Hematopoietic multipotent progenitor cell treated with erythropoietin and hydrocortisone succinate and interleukin-3 and kit ligand, for 15 days (in vitro differentiated cells): ENCODE measurements at regions not wholly inside any gene's neighbourhood (a gene's known extent, or its start where the extent isn't known, plus 50 kb on each side); places are given as distances from the start of the nearest gene placed in this dataset.

Source experiments
- DNase-seq: peaks from one replicate; pipeline ENCODE4 v3.0.0-alpha.2; 2015; ENCODE audit warnings: low spot score

GRCh38 chr10:21205328-21205727 lies 308.2 kb upstream of the NEBL start:
- DNase-seq, result no peak

DNA sequence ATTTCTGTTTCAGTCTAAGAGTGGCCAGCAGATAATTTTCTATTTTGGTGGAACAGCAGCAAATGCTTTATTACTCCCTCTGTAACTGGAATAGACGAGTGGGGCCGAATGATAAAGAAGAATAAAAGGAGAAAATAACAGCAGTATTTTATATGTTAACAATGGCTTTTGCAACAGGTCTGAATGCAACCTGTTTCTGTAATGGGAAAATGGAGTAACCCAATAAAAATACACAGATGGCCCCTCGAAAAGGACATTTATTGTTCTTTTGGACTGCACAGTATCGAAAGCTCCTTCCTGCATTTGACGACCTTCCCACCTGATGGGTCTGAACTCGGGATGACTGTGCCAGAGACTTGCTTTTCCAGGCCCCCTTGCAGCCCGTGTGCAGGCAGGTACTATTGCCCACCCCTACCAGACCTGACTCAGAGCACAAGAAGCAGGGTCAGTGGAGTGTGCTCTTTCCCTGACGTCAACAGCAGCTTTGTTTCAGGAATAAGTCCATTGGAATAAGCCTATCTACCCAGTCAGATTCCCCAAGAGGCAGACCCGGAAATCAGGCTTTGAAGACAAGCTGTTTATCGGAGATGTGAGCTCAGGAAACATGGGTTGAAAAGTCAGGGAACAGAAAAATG lies 306.5 kb upstream of the NEBL start:
- DNase-seq, result no peak

GRCh38 chr10:21202776-21203462 lies 305.8 kb upstream of the NEBL start:
- no peak for DNase-seq

- DNase-seq, result no peak
Measured at GRCh38 chr10:21199501-21199900, 302.4 kb upstream of the NEBL start.

DNA sequence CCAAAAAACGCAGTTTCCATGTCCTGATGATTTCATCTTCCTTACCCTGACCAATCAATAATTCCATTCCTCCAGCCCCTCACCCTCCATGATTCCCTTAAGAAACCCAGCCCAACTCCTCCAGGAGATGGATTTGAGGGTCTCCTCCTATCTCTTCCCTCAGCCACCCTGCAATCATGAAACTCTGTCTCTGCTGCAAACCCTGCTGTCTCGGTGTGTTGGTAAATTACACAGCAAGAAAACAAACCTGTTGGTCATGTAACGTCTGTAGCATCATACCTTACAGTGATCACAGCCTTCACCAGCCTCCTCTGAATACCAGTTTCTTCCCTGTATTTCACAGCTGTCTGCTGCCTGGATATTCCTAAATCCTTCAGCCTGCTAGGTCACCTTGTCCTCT lies 300.7 kb upstream of the NEBL start:
- no peak for DNase-seq

GRCh38 chr10:21196822-21197395 lies 299.8 kb upstream of the NEBL start:
- no peak for DNase-seq

GRCh38 chr10:21195252-21195651 lies 298.1 kb upstream of the NEBL start:
- DNase-seq, result no peak

GRCh38 chr10:21194510-21194993 lies 297.4 kb upstream of the NEBL start:
- no peak for DNase-seq

GRCh38 chr10:21193196-21193595 lies 296.1 kb upstream of the NEBL start:
- DNase-seq, result no peak

DNA sequence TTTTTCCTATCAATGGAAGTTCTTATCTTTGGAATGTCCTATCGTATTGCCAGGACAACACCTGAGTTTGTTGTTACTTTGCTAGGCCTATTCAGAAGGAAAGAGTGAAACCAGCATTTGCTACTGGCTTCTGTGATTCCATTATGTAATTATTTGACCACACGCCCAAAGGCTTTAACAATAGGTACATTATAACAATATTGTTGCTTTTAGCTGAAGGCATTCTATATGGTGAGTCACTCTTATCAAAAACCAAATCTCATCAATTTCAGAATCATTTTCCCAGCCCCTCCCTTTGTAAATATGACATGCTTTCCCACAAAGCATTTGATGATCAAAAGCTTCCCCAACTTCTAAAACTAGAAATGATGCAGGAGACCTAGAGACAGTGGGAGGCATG lies 294.4 kb upstream of the NEBL start:
- DNase-seq, result no peak

DNA sequence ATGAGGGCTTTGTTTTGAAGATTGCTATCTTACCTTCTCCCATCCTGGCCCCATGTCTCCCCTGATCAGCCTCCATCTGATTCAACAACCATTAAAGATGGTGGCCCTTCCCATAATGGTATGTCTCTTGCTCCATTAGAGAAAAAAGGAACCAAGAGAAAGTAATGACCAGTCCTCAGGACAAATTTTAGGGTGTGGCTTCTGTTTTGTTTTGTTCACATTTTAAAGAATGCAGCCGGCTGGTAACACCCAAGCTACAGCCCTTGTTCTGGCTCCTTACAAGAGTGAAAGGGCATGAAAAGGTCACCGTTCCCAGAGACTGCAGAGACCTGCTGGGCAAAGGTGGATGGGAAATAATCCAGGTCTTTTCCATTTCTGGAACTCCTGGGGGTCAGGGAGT lies 287.9 kb upstream of the NEBL start:
- no peak for DNase-seq

DNA sequence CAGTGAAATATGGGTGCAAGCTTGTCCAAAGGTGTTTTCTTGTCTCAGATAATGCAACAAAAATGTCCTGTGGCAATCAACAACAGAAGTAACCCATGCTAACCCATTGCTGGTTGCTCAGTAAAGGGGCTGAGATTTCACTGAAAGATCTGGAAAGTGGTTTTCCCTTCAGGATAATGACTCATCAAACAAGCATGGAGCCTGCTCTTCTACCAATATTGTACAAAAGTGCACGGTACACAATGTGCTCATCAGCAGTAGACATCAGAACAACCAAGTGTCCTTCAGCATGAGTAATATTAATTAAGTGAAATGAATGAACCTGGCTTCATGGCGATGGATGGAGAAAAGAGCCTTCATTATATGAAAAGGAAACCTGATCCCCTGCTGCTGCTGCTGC lies 287.1 kb upstream of the NEBL start:
- no peak for DNase-seq

DNA sequence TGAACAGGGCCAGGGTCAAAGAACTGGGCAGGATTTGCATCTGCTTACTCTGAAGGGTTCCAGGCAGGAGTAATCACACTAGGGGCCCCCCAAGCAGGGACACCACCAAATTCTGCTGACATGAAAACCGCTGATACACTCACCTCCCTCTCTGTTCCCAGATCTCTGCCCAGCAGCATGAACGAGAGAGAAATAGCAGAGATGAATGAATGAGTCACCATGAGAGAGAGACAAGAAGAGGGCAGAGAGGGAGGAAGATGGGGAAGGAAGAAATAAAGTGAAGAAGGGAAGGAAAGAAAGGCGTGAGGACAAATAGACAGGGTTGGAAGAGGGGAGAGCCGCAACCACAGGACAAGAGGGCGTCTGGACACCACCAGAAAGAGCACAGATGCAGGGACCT lies 285.9 kb upstream of the NEBL start:
- no peak for DNase-seq

- DNase-seq, result no peak
Measured at GRCh38 chr10:21181451-21181850, 284.3 kb upstream of the NEBL start.

- no peak for DNase-seq
Measured at GRCh38 chr10:21180604-21181003, 283.5 kb upstream of the NEBL start.

DNA sequence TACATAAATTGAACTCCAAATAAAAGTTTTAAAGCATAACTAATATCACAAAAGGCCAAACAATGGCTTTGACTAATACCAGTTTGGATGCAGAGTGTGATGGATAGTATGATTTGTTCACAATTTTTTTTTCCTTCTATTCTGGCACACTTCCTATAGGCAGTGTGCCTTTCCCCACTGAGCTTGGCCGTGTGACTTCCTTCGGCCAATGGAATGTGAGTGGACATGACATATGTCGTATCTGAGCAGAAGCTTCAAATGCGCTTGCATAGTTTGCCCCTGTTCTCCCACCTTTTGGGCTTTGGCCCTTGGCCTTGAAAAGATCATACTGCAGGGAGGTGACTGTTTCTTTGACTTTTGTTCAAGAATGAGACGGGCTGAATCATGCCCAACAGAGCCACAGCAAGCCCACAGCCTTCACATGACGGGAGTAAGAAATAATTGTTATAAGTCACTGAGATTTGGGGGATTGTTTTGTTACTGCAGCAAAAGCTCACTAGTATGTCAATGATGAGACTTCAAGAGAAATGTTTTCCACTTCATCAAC lies 279.9 kb upstream of the NEBL start:
- no peak for DNase-seq

GRCh38 chr10:21175797-21176196 lies 278.7 kb upstream of the NEBL start:
- no peak for DNase-seq

- no peak for DNase-seq
Measured at GRCh38 chr10:21174715-21175495, 277.8 kb upstream of the NEBL start.

DNA sequence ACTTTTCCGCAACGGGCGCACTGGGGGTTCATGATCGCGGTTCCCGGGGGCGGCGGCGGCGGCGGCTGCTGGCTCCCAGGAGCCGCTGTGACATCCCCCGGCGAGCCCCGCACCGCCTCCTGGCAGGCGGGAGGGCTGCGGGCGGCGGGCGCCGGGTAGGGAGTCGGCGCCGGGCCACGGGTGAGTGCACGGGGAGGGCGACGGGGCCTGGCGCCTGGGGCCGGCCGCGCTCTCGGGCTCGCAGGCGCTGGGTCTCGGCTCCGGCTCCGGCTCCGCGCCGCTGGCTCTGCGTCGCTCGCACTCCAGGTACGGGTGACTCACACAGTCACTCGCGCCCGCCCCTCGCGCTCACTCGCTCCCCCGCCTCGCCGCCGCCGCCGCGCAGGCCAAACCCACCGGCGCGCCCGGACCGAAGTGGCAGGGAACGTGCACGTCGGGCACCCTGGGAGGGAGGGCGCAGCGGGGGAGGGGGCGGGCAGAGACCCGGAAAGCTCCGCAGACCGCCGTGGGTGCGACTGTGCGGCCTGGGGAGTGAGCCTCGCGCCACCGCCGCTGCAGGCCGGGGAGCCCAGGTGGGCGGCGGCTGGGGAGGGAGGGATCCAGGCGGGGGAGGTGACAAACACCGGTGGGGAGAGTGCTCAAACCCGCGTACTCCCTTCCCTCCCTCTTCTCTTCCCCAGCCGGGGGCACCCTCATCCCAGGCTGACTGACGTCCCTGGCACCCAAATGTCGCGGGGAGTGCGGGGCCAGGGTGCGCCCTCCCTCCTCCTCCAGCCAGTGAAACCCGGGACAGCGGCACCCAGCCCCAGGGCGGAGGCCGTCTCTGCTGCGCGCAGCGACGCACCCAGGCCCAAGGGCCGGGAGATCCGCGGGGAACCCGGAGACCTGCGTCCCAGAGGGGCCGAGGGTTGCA lies 276.9 kb upstream of the NEBL start:
- DNase-seq, result no peak

GRCh38 chr10:21172930-21173801 lies 276.1 kb upstream of the NEBL start:
- DNase-seq, result no peak
